Adrenal gland (tissue), 5 donors: ENCODE measurements at regions not wholly inside any gene's neighbourhood (a gene's known extent, or its start where the extent isn't known, plus 50 kb on each side); places are given as distances from the start of the nearest gene placed in this dataset.

Source experiments
- POLR2A ChIP-seq, 2 donors: fragments of 450-650 bp; IDR thresholded peaks; one replicate each; pipeline ENCODE4 v1.6.1; 2017; ENCODE audit warnings: antibody characterized with exemption in 2 of 2, mild to moderate bottlenecking in 2 of 2, moderate library complexity in 1 of 2
- TF ChIP-seq, protein P1 (sequence below), 6 experiments: fragments of 450-650 bp in 4 of 6; fragments of 200-600 bp in 2 of 6; sonication (generic) in 1 of 6; IDR thresholded peaks; 1 replicate in 5 of 6; 2 replicates in 1 of 6; pipeline versions ENCODE4 v1.5.1 to v1.8.0; 2016 to 2021; ENCODE audit warnings: antibody characterized with exemption in 6 of 6, mild to moderate bottlenecking in 2 of 6, moderate library complexity in 1 of 6
- donor health status: DM: no; HTN: no; CAD: no.

DNA sequence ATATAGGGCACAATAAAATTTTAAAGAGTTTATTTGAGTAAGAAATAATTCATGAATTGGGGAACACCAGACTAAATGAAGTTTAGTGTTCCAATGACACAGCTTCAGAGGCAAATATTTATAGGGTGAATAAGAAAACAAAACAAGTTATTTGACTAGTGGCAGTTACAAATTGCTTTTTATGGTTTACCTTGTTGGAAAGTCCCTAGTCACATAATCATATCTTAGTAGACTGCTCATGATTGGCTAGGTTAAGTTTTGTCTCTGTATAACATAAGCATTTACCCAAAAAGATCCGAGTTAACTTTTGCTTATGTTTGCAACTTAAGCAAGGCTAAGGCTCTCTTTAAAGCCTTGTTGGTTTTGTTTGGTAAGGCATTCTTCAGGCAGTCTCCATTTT, 224.7 kb upstream of the MIR17HG start:
- TF ChIP-seq, protein P1, sequence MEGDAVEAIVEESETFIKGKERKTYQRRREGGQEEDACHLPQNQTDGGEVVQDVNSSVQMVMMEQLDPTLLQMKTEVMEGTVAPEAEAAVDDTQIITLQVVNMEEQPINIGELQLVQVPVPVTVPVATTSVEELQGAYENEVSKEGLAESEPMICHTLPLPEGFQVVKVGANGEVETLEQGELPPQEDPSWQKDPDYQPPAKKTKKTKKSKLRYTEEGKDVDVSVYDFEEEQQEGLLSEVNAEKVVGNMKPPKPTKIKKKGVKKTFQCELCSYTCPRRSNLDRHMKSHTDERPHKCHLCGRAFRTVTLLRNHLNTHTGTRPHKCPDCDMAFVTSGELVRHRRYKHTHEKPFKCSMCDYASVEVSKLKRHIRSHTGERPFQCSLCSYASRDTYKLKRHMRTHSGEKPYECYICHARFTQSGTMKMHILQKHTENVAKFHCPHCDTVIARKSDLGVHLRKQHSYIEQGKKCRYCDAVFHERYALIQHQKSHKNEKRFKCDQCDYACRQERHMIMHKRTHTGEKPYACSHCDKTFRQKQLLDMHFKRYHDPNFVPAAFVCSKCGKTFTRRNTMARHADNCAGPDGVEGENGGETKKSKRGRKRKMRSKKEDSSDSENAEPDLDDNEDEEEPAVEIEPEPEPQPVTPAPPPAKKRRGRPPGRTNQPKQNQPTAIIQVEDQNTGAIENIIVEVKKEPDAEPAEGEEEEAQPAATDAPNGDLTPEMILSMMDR (IDR thresholded peaks at IDR 0.05) = no peak
- no peak for TF ChIP-seq POLR2A (IDR thresholded peaks at IDR 0.05)
